Activated CD8-positive, alpha-beta T cell treated with anti-CD3 and anti-CD28 coated beads for 36 hours (primary cell): ENCODE measurements at regions not wholly inside any gene's neighbourhood (a gene's known extent, or its start where the extent isn't known, plus 50 kb on each side); places are given as distances from the start of the nearest gene placed in this dataset.

Experiments used
- ATAC-seq: fragments of 200-7000 bp; cut with Tn5 transposase; one replicate; pipeline ENCODE4 v1.10.0; 2021; ENCODE audit warnings: mild to moderate bottlenecking, moderate library complexity
- CTCF ChIA-PET: fragments of 350-600 bp; sonication (Branson Sonifier 250); formaldehyde crosslinking; loops from one replicate; lab custom pipeline; 2021; ENCODE audit warnings: antibody characterized with exemption; lab: Charles Lee
- POLR2A ChIA-PET: fragments of 350-600 bp; sonication (Branson Sonifier 250); formaldehyde crosslinking; loops from one replicate; lab custom pipeline; 2021; ENCODE audit warnings: antibody characterized with exemption; lab: Charles Lee
- DNase-seq: peaks from one replicate; pipeline ENCODE4 v3.0.0-alpha.2; 2020
- H3K27ac Mint-ChIP-seq: one replicate; pipeline ENCODE4 v1.8.0; 2021; ENCODE audit warnings: mild to moderate bottlenecking, mixed read lengths
- H3K27me3 Mint-ChIP-seq: one replicate; pipeline ENCODE4 v1.8.0; 2021; ENCODE audit warnings: mixed read lengths
- H3K36me3 Mint-ChIP-seq: one replicate; pipeline ENCODE4 v1.8.0; 2021; ENCODE audit warnings: low read depth, mixed read lengths
- H3K4me1 Mint-ChIP-seq: one replicate; pipeline ENCODE4 v1.8.0; 2021; ENCODE audit warnings: low read depth, mixed read lengths
- H3K4me3 Mint-ChIP-seq: one replicate; pipeline ENCODE4 v1.8.0; 2021; ENCODE audit warnings: mild to moderate bottlenecking, moderate library complexity, mixed read lengths
- H3K9me3 Mint-ChIP-seq: one replicate; pipeline ENCODE4 v1.8.0; 2021; ENCODE audit warnings: mixed read lengths
- CTCF ChIP-seq: fragments of 200-600 bp; IDR thresholded peaks from one replicate; pipeline ENCODE4 v1.8.0; 2022; ENCODE audit warnings: antibody characterized with exemption, mild to moderate bottlenecking
- intact Hi-C: fragments of 100-400 bp; cut with micrococcal nuclease; formaldehyde crosslinking; loops from one replicate; pipeline ENCODE4 v1.10.0; 2022

- DNase-seq (no peak), ATAC-seq (no peak)
- Mint-ChIP-seq H3K9me3 (no peaks in the 10 kb centered on the region), H3K27ac (no peak overlapping the region), H3K36me3 (no peaks in the 10 kb centered on the region), H3K4me1 (no peaks in the 10 kb centered on the region), H3K27me3 (peaks cover 8% of the 10 kb centered on the region), H3K4me3 (no peak overlapping the region)
- TF ChIP-seq CTCF = no peak
- CTCF ChIA-PET = no interaction called here
- intact Hi-C loops = no loop called here
- POLR2A ChIA-PET = no interaction called here
Observed at GRCh38 chr2:173841110-173841509, 124.1 kb downstream of the SP3 start.

DNA sequence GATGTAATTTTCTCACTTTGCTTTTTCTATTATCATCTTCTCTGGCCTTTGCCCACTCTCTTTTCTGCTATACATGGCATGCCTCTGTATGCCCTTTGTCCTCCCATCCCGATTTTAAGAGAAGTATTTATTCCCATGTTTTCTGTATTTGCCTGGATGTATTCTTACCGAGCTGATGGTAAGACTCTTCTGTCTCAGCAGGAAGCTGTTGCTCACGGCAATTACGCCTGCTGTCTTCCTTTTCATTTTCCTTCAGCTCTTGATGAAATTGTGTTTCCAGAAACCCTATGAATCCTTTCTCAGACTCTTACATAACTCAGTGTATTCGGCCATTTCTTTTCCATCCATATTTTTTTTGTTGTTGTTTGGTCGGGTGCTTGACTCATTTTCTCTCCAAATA, 121.6 kb downstream of the SP3 start:
- POLR2A ChIA-PET = no interaction called here
- CTCF ChIA-PET = no interaction called here
- Mint-ChIP-seq H3K4me3 (no peak overlapping the region), H3K9me3 (no peaks in the 10 kb centered on the region), H3K27ac (no peak overlapping the region), H3K4me1 (no peaks in the 10 kb centered on the region), H3K36me3 (no peaks in the 10 kb centered on the region), H3K27me3 (peaks cover 18% of the 10 kb centered on the region)
- no peak for TF ChIP-seq CTCF
- ATAC-seq = no peak
- intact Hi-C loops = no loop called here
- DNase-seq = no peak

- intact Hi-C loops = no loop called here
- no peaks in the 10 kb centered on the region for H3K9me3 Mint-ChIP-seq
- POLR2A ChIA-PET = no interaction called here
Observed at GRCh38 chr2:173851141-173851641, 114.0 kb downstream of the SP3 start.

DNA sequence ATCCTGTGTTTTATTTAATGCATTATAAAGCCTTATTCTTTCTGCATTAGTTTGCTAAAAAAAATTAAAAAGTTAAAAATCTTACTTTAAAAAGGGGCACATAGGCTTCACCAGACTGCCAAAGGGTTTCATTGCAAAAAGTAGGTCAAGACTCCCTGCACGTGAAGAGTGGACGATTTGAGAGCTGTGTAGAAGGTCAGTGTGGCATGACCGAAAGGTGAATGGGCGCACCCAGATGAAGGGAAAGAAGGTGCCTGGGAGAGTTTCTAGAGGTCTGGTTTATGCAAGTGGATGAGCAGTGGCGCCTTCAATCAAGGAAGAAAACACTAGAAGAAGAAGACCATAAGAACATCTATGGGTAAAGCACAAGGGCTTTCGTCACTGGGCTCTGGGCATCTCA, 111.0 kb downstream of the SP3 start:
- ATAC-seq (no peak), DNase-seq (no peak)
- intact Hi-C loops = no loop called here
- no peaks in the 10 kb centered on the region for H3K36me3 Mint-ChIP-seq
- POLR2A ChIA-PET = no interaction called here
- CTCF ChIA-PET = no interaction called here
- H3K27ac Mint-ChIP-seq = no peak overlapping the region
- no peak overlapping the region for H3K4me3 Mint-ChIP-seq
- H3K27me3 Mint-ChIP-seq = peaks cover 5% of the 10 kb centered on the region
- peaks cover 3% of the 10 kb centered on the region for H3K4me1 Mint-ChIP-seq
- no peak for TF ChIP-seq CTCF
- no peaks in the 10 kb centered on the region for H3K9me3 Mint-ChIP-seq

More at GRCh38 chr2:173851141-173851641, 114.0 kb downstream of the SP3 start:
- TF ChIP-seq CTCF = no peak
- ATAC-seq = no peak
- H3K4me1 Mint-ChIP-seq = no peaks in the 10 kb centered on the region
- no peak overlapping the region for H3K4me3 Mint-ChIP-seq
- no peaks in the 10 kb centered on the region for H3K36me3 Mint-ChIP-seq
- CTCF ChIA-PET = interaction anchor here (0.6 kb wide), 1 partner anchor 100 kb away, joined by 4 read pairs; no protein-coding TSS in a partner anchor
- H3K27ac Mint-ChIP-seq = no peak overlapping the region
- H3K27me3 Mint-ChIP-seq = peaks cover 14% of the 10 kb centered on the region
- no peak for DNase-seq

GRCh38 chr2:173854840-173855239, 110.3 kb downstream of the SP3 start:
- peaks cover 2% of the 10 kb centered on the region for H3K27me3 Mint-ChIP-seq
- H3K27ac Mint-ChIP-seq = no peak overlapping the region
- ATAC-seq (no peak), DNase-seq (no peak)
- no peak overlapping the region for H3K4me3 Mint-ChIP-seq
- peaks cover 3% of the 10 kb centered on the region for H3K4me1 Mint-ChIP-seq
- H3K9me3 Mint-ChIP-seq = no peaks in the 10 kb centered on the region
- no peak for TF ChIP-seq CTCF
- H3K36me3 Mint-ChIP-seq = no peaks in the 10 kb centered on the region
- ChIA-PET POLR2A (no interaction called here), CTCF (no interaction called here)
- intact Hi-C loops = no loop called here
